ENCODE measurements at regions not wholly inside any gene's neighbourhood (a gene's known extent, or its start where the extent isn't known, plus 50 kb on each side); places are given as distances from the start of the nearest gene placed in this dataset.

- TF ChIP-seq, protein P1, sequence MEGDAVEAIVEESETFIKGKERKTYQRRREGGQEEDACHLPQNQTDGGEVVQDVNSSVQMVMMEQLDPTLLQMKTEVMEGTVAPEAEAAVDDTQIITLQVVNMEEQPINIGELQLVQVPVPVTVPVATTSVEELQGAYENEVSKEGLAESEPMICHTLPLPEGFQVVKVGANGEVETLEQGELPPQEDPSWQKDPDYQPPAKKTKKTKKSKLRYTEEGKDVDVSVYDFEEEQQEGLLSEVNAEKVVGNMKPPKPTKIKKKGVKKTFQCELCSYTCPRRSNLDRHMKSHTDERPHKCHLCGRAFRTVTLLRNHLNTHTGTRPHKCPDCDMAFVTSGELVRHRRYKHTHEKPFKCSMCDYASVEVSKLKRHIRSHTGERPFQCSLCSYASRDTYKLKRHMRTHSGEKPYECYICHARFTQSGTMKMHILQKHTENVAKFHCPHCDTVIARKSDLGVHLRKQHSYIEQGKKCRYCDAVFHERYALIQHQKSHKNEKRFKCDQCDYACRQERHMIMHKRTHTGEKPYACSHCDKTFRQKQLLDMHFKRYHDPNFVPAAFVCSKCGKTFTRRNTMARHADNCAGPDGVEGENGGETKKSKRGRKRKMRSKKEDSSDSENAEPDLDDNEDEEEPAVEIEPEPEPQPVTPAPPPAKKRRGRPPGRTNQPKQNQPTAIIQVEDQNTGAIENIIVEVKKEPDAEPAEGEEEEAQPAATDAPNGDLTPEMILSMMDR (IDR thresholded peaks at IDR 0.05) = no peak
- TF ChIP-seq POLR2A (IDR thresholded peaks at IDR 0.05) = no peak
- no peak for TF ChIP-seq EP300 (IDR thresholded peaks at IDR 0.05)
Measured at GRCh38 chr3:87837076-87837475, 221.7 kb downstream of the CGGBP1 start.
